GM18861 (cell line): ENCODE measurements at regions not wholly inside any gene's neighbourhood (a gene's known extent, or its start where the extent isn't known, plus 50 kb on each side); places are given as distances from the start of the nearest gene placed in this dataset.

Source experiments
- ATAC-seq: cut with Tn5 transposase; IDR thresholded peaks from one replicate; pipeline ENCODE4 v1.9.1; 2021; ENCODE audit not compliant: unreplicated experiment

DNA sequence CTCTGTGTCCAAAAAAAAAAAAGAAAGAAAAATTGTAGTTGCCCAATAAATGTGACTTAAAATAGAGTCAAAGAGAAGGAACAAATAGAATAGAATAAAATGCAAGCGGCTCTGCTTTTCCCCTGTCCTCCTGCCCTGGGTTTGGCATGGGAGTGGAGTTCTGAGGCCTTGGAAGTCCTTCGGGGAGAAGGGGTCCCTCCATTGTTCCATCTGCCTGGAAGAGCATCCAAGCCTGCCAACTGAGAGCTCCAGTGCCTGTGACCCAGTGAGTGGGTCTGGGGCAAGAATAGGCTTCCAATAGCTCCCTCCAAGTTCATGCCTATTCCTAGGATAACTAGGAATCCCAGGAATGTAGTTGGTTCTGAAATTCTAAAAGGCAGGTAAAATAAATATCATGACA, 321.4 kb downstream of the MYCN start:
- ATAC-seq = no peak

DNA sequence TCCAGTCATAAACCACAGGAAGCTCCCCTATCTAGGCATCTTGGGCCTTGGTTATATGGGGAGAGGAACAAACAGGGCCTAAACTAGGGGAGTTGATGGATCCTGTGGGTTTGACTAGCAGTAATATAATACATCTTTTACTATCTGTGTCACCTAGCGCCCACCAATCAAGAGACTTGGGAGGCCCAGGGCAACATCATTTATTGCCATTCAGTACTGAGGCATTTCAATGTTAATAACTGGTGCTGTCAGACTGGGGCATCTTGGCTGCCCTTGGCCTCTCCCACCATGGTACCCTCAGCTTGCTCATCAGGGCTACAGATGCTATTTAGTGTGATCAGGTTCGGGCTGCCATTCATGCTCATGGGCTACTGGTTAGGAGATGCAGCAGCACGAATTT, 320.7 kb downstream of the MYCN start:
- ATAC-seq = no peak

- ATAC-seq = no peak
Measured at GRCh38 chr2:16260041-16260830, 319.9 kb downstream of the MYCN start.

DNA sequence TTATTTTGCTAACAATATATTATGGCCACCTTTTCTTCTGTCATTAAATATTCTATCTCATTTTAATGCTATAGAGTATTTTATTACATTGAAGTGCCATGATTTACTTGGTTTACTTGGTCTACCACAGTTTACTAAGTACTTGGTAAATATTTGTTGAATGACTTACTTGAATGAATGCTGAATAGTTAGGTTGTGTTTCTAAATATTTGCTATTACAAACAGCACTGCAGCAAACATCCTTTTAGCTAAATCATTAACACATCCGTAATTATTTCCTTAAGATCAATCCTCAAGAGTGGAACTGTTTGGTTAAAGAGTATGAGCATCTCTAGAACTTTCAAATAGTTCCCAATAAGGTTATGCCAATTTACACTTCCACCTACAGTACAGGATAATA, 318.7 kb downstream of the MYCN start:
- no peak for ATAC-seq

DNA sequence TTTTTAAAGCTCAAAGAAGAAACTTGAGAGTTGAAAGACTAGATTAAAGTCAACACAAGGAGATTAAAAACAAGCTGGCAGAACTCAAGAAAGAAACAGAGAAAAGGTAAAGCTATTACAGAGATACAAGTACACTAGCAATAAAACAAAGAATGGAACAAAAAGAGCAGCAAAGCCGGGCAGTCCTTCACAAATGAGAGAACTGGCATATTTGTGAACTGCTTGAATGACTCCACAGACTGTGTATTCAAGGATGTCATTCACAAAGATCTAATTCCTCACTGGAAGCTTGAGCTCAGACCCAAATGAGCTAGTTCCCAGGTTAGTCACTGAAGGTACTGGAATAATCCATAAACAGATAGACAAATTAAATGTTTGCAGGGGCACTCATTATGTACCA, 318.0 kb downstream of the MYCN start:
- no peak for ATAC-seq

GRCh38 chr2:16257322-16258028, 317.1 kb downstream of the MYCN start:
- no peak for ATAC-seq

DNA sequence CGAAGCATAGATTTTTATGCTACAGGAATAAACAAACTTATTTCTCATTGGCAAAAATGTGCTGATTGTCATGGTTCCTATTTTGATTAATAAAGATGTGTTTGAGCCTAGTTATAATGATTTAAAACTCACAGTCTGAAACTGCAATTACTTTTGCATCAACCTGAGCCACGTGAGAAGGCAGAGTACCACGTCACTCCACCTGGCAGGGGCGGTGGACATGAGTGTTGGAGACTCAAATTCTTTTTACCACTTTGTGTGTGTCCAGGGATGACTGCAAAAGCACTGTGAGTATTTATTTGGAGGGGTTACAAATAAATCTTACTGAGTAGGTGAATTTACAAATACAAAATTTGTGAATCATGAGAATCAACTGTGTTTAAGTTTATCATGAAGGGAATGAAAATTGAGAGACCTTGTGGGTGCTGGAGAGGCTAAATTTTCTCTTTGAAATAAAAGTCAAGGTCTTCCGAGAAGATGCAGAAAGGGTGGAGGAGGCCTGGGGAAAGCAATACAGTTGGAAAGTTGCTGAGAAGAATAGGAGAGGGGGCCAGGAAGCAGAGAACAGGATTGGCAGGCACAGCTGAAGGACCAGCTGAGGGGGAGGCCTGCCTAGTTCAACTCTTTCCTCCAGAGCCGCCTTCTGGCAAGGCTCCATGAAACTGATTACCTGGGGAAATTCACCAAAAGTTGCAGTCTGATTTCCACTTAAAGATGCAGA, 316.4 kb downstream of the MYCN start:
- no peak for ATAC-seq

- no peak for ATAC-seq
Measured at GRCh38 chr2:16255120-16255519, 314.8 kb downstream of the MYCN start.

DNA sequence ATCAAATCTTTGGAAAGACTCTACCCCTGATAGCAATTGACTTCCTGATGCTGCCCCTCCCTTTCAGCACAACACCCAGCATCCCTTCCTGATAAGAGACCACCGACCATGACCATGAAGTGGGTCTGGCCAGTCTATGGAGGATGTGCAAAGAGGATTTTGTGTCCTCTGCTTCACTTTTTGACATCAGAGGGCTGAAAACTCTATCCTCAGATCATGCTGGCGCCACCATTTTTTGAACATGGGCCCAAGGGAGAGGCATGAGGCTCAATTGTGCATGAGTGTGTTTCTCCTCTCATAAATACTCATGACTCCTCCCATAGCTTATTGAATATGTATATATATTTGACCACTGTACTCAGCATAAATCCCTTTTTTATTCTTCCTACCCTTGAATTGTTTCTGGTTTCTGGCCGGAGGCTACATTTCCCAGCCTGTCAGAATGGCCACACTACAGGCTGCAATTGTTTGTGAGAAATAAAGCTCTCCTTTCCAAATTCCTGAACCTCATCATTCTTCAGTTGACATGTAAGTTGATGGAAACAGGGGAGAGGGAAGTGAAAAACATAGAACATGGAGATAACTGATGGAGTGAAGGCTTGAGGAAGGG, 314.1 kb downstream of the MYCN start:
- ATAC-seq = no peak

DNA sequence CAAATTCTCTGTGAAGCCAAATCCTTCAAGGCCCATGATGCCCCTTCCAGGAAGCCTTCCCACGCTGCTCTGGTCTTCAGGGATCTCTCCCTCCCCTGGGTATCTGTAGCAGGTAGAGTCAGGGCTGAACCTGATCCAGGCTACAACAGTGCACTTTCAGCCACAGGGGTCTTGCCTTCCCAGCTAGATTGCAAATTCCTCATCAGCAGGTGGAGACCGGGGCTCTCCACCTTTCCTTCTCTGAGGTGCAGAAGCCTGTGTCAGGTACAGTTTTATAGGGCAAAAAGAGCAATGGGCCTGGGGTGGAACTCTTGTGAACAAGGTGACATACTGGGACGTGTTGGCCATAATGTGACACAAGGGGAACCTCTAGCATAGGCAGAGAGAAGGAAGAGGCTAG, 312.9 kb downstream of the MYCN start:
- no peak for ATAC-seq

DNA sequence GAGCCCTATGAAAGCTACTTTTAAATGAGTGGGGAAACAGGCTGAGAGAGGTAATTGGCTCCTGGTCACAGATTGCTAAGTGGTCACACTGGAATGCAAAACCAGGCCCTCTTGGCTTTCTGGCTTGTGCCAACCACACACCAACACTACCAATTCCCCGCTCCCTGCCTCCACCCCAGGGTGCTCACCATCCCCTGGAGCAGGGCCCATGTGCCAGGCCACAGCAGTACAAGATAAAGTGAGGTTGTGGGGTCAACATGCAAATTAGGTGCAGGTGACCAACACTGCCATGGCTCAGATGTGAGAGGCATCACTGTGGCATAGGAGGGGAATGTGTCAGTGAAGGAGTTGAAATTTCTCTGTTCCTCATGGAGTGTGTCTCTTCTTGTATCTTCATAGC, 312.5 kb downstream of the MYCN start:
- ATAC-seq = no peak

DNA sequence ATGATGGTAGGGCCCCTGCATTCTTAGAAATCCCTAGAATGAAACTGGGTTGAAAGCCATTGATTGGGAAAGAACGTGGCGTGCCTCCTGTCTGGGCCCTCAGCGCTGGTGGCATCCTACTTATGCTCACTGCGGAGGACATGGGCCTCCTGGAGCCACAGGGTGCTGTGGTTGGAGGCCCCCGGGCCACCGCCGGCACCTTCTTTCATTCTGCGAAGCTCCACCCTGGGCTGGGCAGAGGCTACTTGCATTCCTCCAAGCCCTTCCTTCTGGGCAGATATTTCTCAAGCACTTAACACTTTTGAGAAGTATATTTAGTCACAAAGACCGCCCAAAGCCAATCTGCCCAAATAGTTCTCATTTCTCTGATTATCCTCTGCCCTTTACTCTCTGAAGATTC, 311.9 kb downstream of the MYCN start:
- ATAC-seq = no peak

- ATAC-seq = no peak
Measured at GRCh38 chr2:16251511-16252225, 311.3 kb downstream of the MYCN start.

DNA sequence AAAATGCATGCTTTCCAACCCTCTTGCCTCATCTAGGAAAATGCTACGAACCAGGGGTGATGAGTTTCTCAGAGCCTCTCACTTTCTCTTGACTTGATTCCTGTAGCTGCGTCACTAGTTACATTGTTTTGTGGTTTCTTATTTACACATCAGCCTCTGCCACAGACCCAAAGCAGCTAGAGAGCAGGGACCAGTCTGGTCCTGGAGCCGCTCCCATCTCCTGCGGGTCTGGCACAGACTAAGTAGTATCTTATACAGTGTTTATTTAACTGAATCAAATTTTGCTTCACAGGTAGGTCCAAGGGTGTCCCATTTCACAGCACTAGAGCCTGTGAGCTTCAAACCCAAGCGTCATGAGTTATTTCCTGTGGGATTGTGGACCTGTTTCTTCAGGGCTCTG, 310.5 kb downstream of the MYCN start:
- ATAC-seq = no peak

GRCh38 chr2:16250466-16250865, 310.1 kb downstream of the MYCN start:
- no peak for ATAC-seq

DNA sequence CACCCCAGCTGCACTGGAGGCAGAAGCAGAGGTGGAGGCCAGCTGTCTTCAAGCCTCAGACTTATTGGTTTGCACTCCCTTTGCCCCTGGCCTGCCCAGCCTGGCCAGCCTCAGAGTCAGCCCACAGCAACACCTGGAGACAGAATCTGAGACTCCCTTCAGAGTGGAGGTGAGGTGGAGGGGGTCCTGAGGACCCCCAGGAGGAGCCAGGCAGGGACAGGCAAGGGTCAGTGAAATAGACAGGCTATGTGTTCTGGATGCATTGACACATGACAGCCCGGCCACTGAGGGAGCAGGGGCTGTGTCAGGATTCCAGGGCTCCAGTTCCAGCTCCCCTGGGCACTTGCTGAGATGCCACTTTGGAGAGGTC, 309.7 kb downstream of the MYCN start:
- no peak for ATAC-seq

DNA sequence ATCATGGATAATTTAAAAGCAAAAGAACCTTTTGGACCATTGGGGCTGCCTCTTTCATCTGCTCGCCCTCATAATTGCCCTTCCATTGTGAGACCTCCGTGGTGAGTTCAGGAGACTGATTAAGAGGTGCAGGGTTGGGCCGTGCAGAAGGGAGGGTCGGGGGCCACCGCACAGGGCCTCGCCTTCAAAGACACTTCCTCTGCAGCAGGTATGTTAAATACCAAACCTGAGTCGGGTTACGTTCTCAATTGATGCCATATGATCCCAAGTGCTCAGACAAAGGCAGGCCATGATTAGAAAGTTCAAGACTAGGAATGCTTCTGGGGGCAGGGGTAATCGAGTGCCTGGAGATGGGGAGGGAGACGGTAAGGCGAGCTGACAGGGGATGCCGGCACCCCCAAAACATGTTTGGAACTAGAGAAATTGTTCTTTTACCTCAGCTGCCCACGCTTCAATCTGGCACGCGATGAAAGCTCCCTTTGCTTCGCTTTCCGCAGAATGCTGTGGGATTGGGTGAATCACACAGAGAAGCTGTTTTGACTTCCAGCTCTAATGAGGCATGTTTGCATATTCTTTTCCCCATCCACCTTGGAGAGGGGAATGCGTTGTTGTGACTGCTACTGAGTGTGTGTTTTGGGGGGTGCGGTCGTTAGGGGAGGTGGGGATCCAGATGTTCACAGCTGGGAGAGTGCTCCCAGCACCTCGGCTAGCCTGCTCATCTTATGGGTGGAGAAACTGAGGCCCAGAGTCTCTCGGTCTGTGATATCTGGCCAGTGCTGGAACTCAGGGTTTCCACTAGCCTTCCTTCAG, 309.1 kb downstream of the MYCN start:
- no peak for ATAC-seq

- no peak for ATAC-seq
Measured at GRCh38 chr2:16248571-16249105, 308.3 kb downstream of the MYCN start.

DNA sequence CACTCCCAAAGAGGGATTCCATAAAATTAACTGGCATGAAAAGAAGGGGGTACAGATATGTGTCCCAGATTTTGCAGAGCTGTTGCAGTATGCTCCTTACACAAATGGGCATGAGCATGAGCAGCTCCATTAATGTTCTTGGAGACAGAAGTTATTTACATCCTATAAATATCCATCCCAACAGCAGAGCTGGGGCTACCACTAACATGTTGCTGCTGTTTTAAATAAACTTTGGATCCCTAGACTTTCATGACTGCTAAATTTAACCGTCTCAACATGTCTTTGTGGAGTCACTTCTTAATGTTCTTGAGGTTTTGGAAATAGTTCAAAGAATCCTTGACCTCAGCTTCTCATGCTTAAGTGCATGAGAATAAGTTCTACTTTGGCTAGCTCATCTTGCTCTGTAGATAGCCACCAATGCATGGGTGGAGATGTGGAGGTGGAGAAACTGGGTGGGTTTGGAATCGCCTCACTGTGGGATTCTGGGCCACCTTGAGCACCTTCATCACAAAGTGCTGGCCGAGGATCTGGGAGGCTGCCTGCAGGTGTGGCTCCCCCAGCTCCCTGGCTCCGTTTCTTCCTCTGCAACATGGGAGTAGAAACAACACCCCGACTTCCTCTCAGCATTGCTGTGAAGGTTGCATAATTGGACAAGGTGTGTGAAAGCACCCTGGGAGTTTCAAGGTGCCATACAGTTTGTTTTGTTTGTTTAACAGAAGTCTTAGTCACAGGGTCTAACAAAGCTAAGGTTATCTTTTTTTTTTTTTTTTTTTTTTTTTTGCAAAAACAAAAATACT, 307.2 kb downstream of the MYCN start:
- ATAC-seq = no peak
